ENCODE measurements at regions not wholly inside any gene's neighbourhood (a gene's known extent, or its start where the extent isn't known, plus 50 kb on each side); places are given as distances from the start of the nearest gene placed in this dataset.

DNA sequence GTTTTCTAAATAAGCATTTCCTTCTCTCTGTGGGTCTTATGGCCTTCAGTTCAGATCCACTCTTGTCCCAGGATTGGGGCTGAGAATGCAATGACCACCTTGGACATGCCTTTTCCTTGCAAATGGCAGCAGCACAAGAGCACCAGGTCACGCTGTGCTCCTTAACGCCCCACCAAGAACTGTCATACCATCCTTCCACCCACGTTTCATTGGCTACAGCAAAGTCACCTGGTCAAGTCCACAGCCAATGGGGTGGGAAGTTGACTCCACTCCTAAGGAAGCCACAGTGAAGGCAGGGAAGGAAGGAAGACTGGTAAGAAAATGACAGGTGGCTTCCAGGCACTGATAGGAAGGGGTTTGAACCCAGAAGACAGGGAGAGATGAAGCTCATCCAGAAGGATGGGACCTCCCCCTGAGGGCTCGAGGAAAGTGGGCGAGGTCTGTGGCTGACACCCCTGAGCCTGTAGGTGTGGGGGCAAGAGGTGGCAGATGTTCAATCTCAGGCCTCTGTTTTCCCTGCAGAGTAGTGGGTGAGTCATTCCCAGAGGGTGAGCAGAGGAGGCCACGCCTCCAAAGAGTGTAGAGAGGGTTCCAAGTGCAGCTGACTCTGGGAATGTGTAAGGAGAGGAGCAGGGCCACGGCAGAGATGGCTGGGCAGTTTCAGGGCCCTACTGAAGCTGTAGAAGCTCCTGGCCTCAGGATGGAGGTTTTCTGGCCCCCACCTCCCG, 113.5 kb upstream of the VRK1 start:
- intact Hi-C loops (cut with DNase I), result no loop called here
- no peaks in the 10 kb centered on the region for H3K9me3 ChIP-seq
- no peak overlapping the region for H3K4me3 ChIP-seq
- no peaks in the 10 kb centered on the region for H3K4me1 ChIP-seq
- H3K36me3 ChIP-seq, result no peaks in the 10 kb centered on the region
- no peak for ATAC-seq
- no peak overlapping the region for H3K27ac ChIP-seq
- DNase-seq, result no peak
- TF ChIP-seq POLR2A (IDR thresholded peaks at IDR 0.05), result no peak
- TF ChIP-seq, protein P1, sequence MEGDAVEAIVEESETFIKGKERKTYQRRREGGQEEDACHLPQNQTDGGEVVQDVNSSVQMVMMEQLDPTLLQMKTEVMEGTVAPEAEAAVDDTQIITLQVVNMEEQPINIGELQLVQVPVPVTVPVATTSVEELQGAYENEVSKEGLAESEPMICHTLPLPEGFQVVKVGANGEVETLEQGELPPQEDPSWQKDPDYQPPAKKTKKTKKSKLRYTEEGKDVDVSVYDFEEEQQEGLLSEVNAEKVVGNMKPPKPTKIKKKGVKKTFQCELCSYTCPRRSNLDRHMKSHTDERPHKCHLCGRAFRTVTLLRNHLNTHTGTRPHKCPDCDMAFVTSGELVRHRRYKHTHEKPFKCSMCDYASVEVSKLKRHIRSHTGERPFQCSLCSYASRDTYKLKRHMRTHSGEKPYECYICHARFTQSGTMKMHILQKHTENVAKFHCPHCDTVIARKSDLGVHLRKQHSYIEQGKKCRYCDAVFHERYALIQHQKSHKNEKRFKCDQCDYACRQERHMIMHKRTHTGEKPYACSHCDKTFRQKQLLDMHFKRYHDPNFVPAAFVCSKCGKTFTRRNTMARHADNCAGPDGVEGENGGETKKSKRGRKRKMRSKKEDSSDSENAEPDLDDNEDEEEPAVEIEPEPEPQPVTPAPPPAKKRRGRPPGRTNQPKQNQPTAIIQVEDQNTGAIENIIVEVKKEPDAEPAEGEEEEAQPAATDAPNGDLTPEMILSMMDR (IDR thresholded peaks at IDR 0.05), result no peak
- H3K27me3 ChIP-seq, result peaks cover 0 to 3% (median 0%) of the 10 kb centered on the region in 9 donors
- WGBS, 4 donors, result 71 to 79% (median 76%) methylated on average over 8 of the region's 8 CpGs

DNA sequence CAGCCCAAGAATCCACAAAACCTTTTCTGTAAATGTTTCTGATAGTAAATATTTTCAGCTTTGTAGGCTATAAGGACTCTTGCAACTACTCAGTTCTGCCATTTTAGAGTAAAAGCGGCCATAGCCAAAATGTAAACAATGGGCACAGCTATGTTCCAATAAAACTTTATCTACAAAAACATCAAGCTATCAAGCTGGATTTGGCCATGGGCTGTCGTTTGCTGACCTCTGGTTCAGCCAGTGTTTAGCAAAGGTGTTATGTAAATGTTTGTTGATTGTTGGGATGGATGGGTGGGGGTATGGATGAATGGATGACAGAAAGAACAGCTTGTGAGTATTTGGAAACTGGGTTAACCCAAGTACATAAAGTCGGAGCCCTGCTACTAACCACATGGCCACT, 111.1 kb upstream of the VRK1 start:
- ATAC-seq, result no peak

DNA sequence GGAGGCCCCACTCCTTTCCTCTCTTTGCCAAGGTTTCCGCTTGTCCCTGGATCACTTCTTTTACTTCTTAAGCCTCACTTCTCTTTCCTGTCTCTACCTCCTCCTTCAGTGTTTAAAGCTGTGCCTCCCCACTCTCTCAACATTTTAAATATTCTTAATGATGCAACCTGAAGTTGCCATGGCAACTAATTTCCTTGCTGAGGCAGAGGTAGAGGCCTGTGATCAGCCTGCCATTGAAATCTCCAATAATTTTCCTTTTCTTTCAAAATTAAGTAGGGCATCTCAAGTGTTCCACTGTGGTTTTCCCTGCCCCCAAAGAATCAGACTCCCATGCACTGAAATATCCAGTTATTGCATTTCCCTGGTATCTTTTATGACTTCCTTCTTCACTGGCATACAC, 108.6 kb upstream of the VRK1 start:
- 67 to 81% (median 77%) methylated on average over 1 of the region's 1 CpG for WGBS, 4 donors
- no peak for ATAC-seq
- Histone ChIP-seq H3K27me3 (peaks cover 0 to 12% (median 0%) of the 10 kb centered on the region in 9 donors), H3K9me3 (no peaks in the 10 kb centered on the region), H3K4me3 (no peak overlapping the region), H3K4me1 (no peaks in the 10 kb centered on the region), H3K36me3 (no peaks in the 10 kb centered on the region), H3K27ac (no peak overlapping the region)
- no peak for TF ChIP-seq POLR2A (IDR thresholded peaks at IDR 0.05)
- TF ChIP-seq, protein P1 (IDR thresholded peaks at IDR 0.05), result no peak
- DNase-seq, result no peak
- intact Hi-C loops (cut with DNase I), result no loop called here

More for the DNA sequence above, 111.1 kb upstream of the VRK1 start:
- Histone ChIP-seq H3K9me3 (no peaks in the 10 kb centered on the region), H3K27me3 (peaks cover 0 to 6% (median 0%) of the 10 kb centered on the region in 9 donors), H3K36me3 (no peaks in the 10 kb centered on the region), H3K4me1 (no peaks in the 10 kb centered on the region), H3K27ac (no peak overlapping the region), H3K4me3 (no peak overlapping the region)
- WGBS, 4 donors, result 60 to 68% (median 67%) methylated on average over 3 of the region's 3 CpGs
- DNase-seq, result no peak
- intact Hi-C loops (cut with DNase I), result no loop called here
- no peak for TF ChIP-seq POLR2A (IDR thresholded peaks at IDR 0.05)
- TF ChIP-seq, protein P1 (IDR thresholded peaks at IDR 0.05), result no peak

DNA sequence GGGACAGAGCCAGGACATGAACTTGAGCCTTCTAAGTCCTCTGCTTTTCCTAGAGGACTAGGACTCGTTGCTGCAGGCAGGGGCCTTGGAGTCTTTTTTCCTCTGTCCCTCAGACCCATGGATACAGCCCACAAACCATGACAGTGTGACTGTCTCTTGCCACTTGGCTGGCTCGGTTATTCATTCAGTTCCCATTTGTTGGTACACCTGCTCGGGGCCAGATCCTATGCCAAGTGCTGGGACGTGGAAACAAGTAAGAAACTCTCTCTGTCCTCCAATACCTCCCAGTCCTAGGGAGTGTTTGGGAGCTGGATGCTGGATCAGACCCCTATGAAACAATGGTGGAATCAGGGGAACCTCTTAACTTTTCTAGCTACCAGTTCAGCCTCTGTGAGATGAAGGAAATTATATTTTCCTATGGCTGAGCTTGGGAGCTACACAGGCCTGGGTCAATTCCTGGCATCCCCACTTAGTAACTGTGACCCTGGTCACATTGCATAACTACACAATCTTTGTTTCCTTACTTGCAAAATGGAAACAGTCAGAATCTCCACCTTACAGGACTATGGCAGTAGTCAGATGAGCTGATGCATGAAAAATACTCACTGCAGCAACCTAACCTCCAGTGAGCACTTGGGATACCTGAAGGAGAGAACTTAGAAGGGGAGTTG, 106.3 kb upstream of the VRK1 start:
- Histone ChIP-seq H3K36me3 (no peaks in the 10 kb centered on the region), H3K4me1 (no peaks in the 10 kb centered on the region), H3K4me3 (no peak overlapping the region), H3K9me3 (no peaks in the 10 kb centered on the region), H3K27ac (no peak overlapping the region), H3K27me3 (peaks cover 0 to 18% (median 0%) of the 10 kb centered on the region in 9 donors)
- ATAC-seq, result no peak
- WGBS, 4 donors, result 65 to 84% (median 76%) methylated on average over 4 of the region's 4 CpGs
- intact Hi-C loops (cut with DNase I), result no loop called here
- TF ChIP-seq POLR2A (IDR thresholded peaks at IDR 0.05), result no peak
- TF ChIP-seq, protein P1 (IDR thresholded peaks at IDR 0.05), result no peak
- no peak for DNase-seq
